ENCODE measurements at regions not wholly inside any gene's neighbourhood (a gene's known extent, or its start where the extent isn't known, plus 50 kb on each side); places are given as distances from the start of the nearest gene placed in this dataset.
"Not testable (repeated sequence)": the region's sequence is repeated elsewhere in the genome, so short reads cannot be mapped to it uniquely, and the experiment has no call there.

- DNase-seq (ENCODE audit: low read depth), result no peak
Measured at GRCh38 chr17:13209081-13209480, 191.3 kb upstream of the ELAC2 start.

- DNase-seq (ENCODE audit: low read depth), result no peak
Measured at GRCh38 chr17:13204607-13205237, 186.9 kb upstream of the ELAC2 start.

- DNase-seq (ENCODE audit: low read depth), result no peak
Measured at GRCh38 chr17:13202835-13203234, 185.0 kb upstream of the ELAC2 start.

GRCh38 chr17:13200671-13201070 is 182.8 kb upstream of the ELAC2 start:
- DNase-seq (ENCODE audit: low read depth), result no peak

- DNase-seq (ENCODE audit: low read depth), result no peak
Measured at GRCh38 chr17:13199425-13199824, 181.6 kb upstream of the ELAC2 start.

- DNase-seq (ENCODE audit: low read depth), result no peak
Measured at GRCh38 chr17:13197586-13197985, 179.8 kb upstream of the ELAC2 start.

GRCh38 chr17:13194887-13195286 is 177.1 kb upstream of the ELAC2 start:
- no peak for DNase-seq (ENCODE audit: low read depth)

- DNase-seq (ENCODE audit: low read depth), result no peak
Measured at GRCh38 chr17:13182854-13183253, 165.0 kb upstream of the ELAC2 start.

- DNase-seq (ENCODE audit: low read depth), result no peak
Measured at GRCh38 chr17:13182450-13182849, 164.6 kb upstream of the ELAC2 start.

GRCh38 chr17:13181683-13182082 is 163.9 kb upstream of the ELAC2 start:
- no peak for DNase-seq (ENCODE audit: low read depth)

GRCh38 chr17:13176436-13176835 is 158.6 kb upstream of the ELAC2 start:
- no peak for DNase-seq (ENCODE audit: low read depth)

GRCh38 chr17:13171790-13172189 is 154.0 kb upstream of the ELAC2 start:
- no peak for DNase-seq (ENCODE audit: low read depth)

- DNase-seq (ENCODE audit: low read depth), result no peak
Measured at GRCh38 chr17:13162361-13162760, 144.5 kb upstream of the ELAC2 start.

GRCh38 chr17:13160790-13161189 is 143.0 kb upstream of the ELAC2 start:
- no peak for DNase-seq (ENCODE audit: low read depth)

GRCh38 chr17:13160296-13160695 is 142.5 kb upstream of the ELAC2 start:
- DNase-seq (ENCODE audit: low read depth), result no peak

- no peak for DNase-seq (ENCODE audit: low read depth)
Measured at GRCh38 chr17:13158494-13159240, 140.8 kb upstream of the ELAC2 start.

- DNase-seq (ENCODE audit: low read depth), result no peak
Measured at GRCh38 chr17:13157656-13158055, 139.8 kb upstream of the ELAC2 start.

GRCh38 chr17:13154930-13155329 is 137.1 kb upstream of the ELAC2 start:
- DNase-seq (ENCODE audit: low read depth), result no peak

GRCh38 chr17:13154398-13154797 is 136.6 kb upstream of the ELAC2 start:
- DNase-seq (ENCODE audit: low read depth), result no peak

- DNase-seq (ENCODE audit: low read depth), result no peak
Measured at GRCh38 chr17:13153036-13153435, 135.2 kb upstream of the ELAC2 start.

GRCh38 chr17:13152501-13152900 is 134.7 kb upstream of the ELAC2 start:
- DNase-seq (ENCODE audit: low read depth), result no peak

GRCh38 chr17:13150738-13151137 is 132.9 kb upstream of the ELAC2 start:
- DNase-seq (ENCODE audit: low read depth), result not testable (repeated sequence)

- DNase-seq (ENCODE audit: low read depth), result no peak
Measured at GRCh38 chr17:13143001-13143400, 125.2 kb upstream of the ELAC2 start.

- DNase-seq (ENCODE audit: low read depth), result no peak
Measured at GRCh38 chr17:13140750-13141149, 122.9 kb upstream of the ELAC2 start.

Measured in T follicular helper cell (primary cell).